CD4-positive, alpha-beta T cell (primary cell): ENCODE measurements at regions not wholly inside any gene's neighbourhood (a gene's known extent, or its start where the extent isn't known, plus 50 kb on each side); places are given as distances from the start of the nearest gene placed in this dataset.

ENCODE experiments used
- ATAC-seq: fragments of 200-7000 bp; cut with Tn5 transposase; one replicate; pipeline ENCODE4 v1.10.0; 2022; ENCODE audit warnings: mild to moderate bottlenecking; ENCODE audit not compliant: poor library complexity
- CTCF ChIA-PET: fragments of 350-600 bp; sonication (Branson Sonifier 250); formaldehyde crosslinking; loops from one replicate; lab custom pipeline; 2021; ENCODE audit warnings: antibody characterized with exemption, inconsistent platforms; lab: Charles Lee
- POLR2A ChIA-PET: fragments of 350-600 bp; sonication (Branson Sonifier 250); formaldehyde crosslinking; loops from one replicate; lab custom pipeline; 2021; ENCODE audit warnings: antibody characterized with exemption, inconsistent platforms; lab: Charles Lee
- DNase-seq, 14 experiments: peaks; one replicate each; pipeline ENCODE4 v3.0.0-alpha.2; 2013 to 2020; ENCODE audit warnings: mixed read lengths in 2 of 14
- H3K27ac ChIP-seq, 2 donors: one replicate each; pipeline versions ENCODE4 v1.5.1 to v1.7.0; 2013; ENCODE audit warnings: low read length in 2 of 2, low read depth in 1 of 2, mild to moderate bottlenecking in 1 of 2
- H3K27me3 ChIP-seq, 2 experiments: 1 replicate in 1 of 2; 2 replicates in 1 of 2; pipeline versions ENCODE4 v1.6.1 to v1.7.0; 2013; ENCODE audit warnings: low read length in 2 of 2, control low read depth in 1 of 2, mild to moderate bottlenecking in 1 of 2, moderate library complexity in 1 of 2; ENCODE audit not compliant: insufficient read depth in 2 of 2, control insufficient read depth in 1 of 2
- H3K36me3 ChIP-seq: one replicate; pipeline ENCODE4 v1.6.1; 2013; ENCODE audit warnings: low read length, control low read depth; ENCODE audit not compliant: insufficient read depth
- H3K4me1 ChIP-seq: one replicate; pipeline ENCODE4 v1.6.1; 2013; ENCODE audit warnings: low read length, control low read depth; ENCODE audit not compliant: insufficient read depth
- H3K4me3 ChIP-seq: one replicate; pipeline ENCODE4 v1.5.1; 2013; ENCODE audit warnings: mild to moderate bottlenecking, low read length, moderate library complexity
- H3K9me3 ChIP-seq, 2 experiments: 1 replicate in 1 of 2; 2 replicates in 1 of 2; pipeline versions ENCODE4 v1.6.1 to v1.7.0; 2013; ENCODE audit warnings: low read length in 2 of 2, mild to moderate bottlenecking in 2 of 2, control low read depth in 1 of 2, moderate library complexity in 1 of 2; ENCODE audit not compliant: control insufficient read depth in 1 of 2, insufficient read depth in 1 of 2
- H3K27ac Mint-ChIP-seq: one replicate; pipeline ENCODE4 v1.8.0; 2020; ENCODE audit warnings: mixed read lengths
- H3K27me3 Mint-ChIP-seq: one replicate; pipeline ENCODE4 v1.8.0; 2021; ENCODE audit warnings: mixed read lengths
- H3K36me3 Mint-ChIP-seq: one replicate; pipeline ENCODE4 v1.8.0; 2021; ENCODE audit warnings: low read depth, mixed read lengths
- H3K4me1 Mint-ChIP-seq: one replicate; pipeline ENCODE4 v1.8.0; 2021; ENCODE audit warnings: low read depth, mixed read lengths
- H3K4me3 Mint-ChIP-seq: one replicate; pipeline ENCODE4 v1.8.0; 2020; ENCODE audit warnings: mild to moderate bottlenecking, mixed read lengths
- H3K9me3 Mint-ChIP-seq: one replicate; pipeline ENCODE4 v1.8.0; 2020; ENCODE audit warnings: mixed read lengths
- CTCF ChIP-seq: fragments of 200-600 bp; IDR thresholded peaks from one replicate; pipeline ENCODE4 v1.8.0; 2022; ENCODE audit warnings: antibody characterized with exemption, mild to moderate bottlenecking
- intact Hi-C, 2 experiments: fragments of 100-400 bp; cut with DNase I in 1 of 2; cut with micrococcal nuclease in 1 of 2; formaldehyde crosslinking; loops; one replicate each; pipeline versions ENCODE4 v1.15.1 to v1.9.0; 2023 to 2025; cut with DNase I, micrococcal nuclease

DNA sequence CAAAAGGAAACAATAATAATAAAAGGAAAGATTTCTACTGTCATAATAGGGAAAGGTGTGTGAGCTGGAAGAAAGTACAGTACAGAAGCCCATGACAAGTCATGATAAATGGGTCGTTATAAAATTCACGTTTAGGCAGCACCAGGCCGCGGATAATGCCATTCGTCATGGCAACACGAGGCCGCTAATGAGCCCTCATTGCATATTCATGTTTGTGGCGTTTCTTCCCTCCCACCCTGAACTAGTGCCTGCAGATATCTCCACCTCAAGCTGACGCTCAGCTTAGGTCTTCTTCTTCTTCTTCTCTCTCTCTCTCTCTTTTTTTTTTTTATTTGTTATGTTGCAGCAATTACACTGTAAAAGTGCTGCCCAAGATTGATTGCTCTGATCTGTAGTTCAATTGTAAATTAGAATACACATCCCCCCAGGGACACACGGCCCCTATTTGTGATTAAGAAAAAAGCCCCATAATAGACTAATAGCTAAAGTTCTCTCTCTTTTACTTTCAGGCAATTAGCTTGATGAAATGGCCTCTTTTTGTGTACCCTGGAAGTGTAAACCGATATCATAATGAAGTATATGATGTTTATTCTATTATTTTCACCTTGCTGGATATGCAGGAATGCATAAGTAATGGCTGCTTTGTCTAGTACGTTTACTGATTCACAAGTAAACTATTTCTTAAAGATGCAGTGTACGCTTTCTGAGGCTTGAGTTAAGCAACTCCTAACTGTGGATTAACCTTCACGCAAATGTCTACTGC lies 61.9 kb upstream of the NR2F2 start:
- H3K4me1 Mint-ChIP-seq: no peaks in the 10 kb centered on the region
- DNase-seq (no peak), ATAC-seq (no peak)
- peaks cover 10% of the 10 kb centered on the region for H3K27me3 Mint-ChIP-seq
- no peak overlapping the region for H3K27ac Mint-ChIP-seq
- Histone ChIP-seq H3K36me3 (no peaks in the 10 kb centered on the region), H3K27me3 (no peaks in the 10 kb centered on the region), H3K4me3 (no peak overlapping the region), H3K27ac (no peak overlapping the region), H3K4me1 (no peaks in the 10 kb centered on the region), H3K9me3 (no peaks in the 10 kb centered on the region)
- H3K36me3 Mint-ChIP-seq: no peaks in the 10 kb centered on the region
- H3K9me3 Mint-ChIP-seq: peaks cover 2% of the 10 kb centered on the region
- TF ChIP-seq CTCF: no peak
- ChIA-PET POLR2A (no interaction called here), CTCF (no interaction called here)
- intact Hi-C loops: no loop called here
- no peak overlapping the region for H3K4me3 Mint-ChIP-seq

- no peak for DNase-seq
- H3K27me3 Mint-ChIP-seq: peaks cover 6% of the 10 kb centered on the region
- H3K27ac Mint-ChIP-seq: no peak overlapping the region
- Histone ChIP-seq H3K27me3 (no peaks in the 10 kb centered on the region), H3K4me3 (no peak overlapping the region), H3K36me3 (no peaks in the 10 kb centered on the region), H3K4me1 (no peaks in the 10 kb centered on the region), H3K9me3 (no peaks in the 10 kb centered on the region), H3K27ac (no peak overlapping the region)
- ChIA-PET CTCF (no interaction called here), POLR2A (no interaction called here)
- no peak for TF ChIP-seq CTCF
- peaks cover 2% of the 10 kb centered on the region for H3K9me3 Mint-ChIP-seq
- intact Hi-C loops: no loop called here
- no peaks in the 10 kb centered on the region for H3K36me3 Mint-ChIP-seq
- ATAC-seq: no peak
- no peak overlapping the region for H3K4me3 Mint-ChIP-seq
- H3K4me1 Mint-ChIP-seq: no peaks in the 10 kb centered on the region
These were observed 59.8 kb upstream of the NR2F2 start for GRCh38 chr15:96270581-96271172.

DNA sequence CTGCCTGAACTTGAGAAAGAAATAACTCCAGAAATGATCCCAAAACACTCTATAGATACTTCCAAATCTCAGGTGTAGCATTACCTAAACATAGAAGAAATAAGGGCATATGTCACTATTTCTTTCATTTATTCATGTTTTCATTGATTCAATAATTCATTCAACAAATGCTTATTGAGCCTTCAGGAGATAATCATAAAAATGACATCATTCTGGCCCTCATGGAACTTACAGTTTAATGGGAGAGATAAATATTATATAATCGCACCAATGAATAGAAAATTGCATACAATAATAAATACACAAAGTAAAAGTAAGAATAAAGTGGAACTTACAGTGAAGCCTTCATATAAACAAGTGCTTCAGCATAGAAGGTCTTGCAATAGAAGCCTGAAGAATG lies 58.1 kb upstream of the NR2F2 start:
- H3K27ac ChIP-seq: no peak overlapping the region
- TF ChIP-seq CTCF: no peak
- Mint-ChIP-seq H3K27ac (no peak overlapping the region), H3K4me1 (no peaks in the 10 kb centered on the region), H3K9me3 (peaks cover 5% of the 10 kb centered on the region), H3K4me3 (no peak overlapping the region), H3K36me3 (no peaks in the 10 kb centered on the region), H3K27me3 (peaks cover 6% of the 10 kb centered on the region)
- no peak for ATAC-seq
- H3K9me3 ChIP-seq: no peaks in the 10 kb centered on the region
- POLR2A ChIA-PET: no interaction called here
- no peak overlapping the region for H3K4me3 ChIP-seq
- no peaks in the 10 kb centered on the region for H3K27me3 ChIP-seq
- CTCF ChIA-PET: no interaction called here
- intact Hi-C loops: no loop called here
- H3K4me1 ChIP-seq: no peaks in the 10 kb centered on the region
- DNase-seq: no peak
- no peaks in the 10 kb centered on the region for H3K36me3 ChIP-seq
